GM23248 (cell line): ENCODE measurements at regions not wholly inside any gene's neighbourhood (a gene's known extent, or its start where the extent isn't known, plus 50 kb on each side); places are given as distances from the start of the nearest gene placed in this dataset.
"Not testable (repeated sequence)": the region's sequence is repeated elsewhere in the genome, so short reads cannot be mapped to it uniquely, and the experiment has no call there.

Source experiments
- EZH2 ChIP-seq: fragments of 200-600 bp; sonication (generic); IDR thresholded peaks from 2 replicates; pipeline ENCODE4 v1.6.1; 2018; ENCODE audit warnings: antibody characterized with exemption, mild to moderate bottlenecking; ENCODE audit not compliant: insufficient read depth, poor library complexity, severe bottlenecking
- EZH2phosphoT487 ChIP-seq: fragments of 200-600 bp; sonication (generic); IDR thresholded peaks from 2 replicates; pipeline ENCODE4 v1.6.1; 2018; ENCODE audit warnings: antibody characterized with exemption, moderate library complexity, mild to moderate bottlenecking, low read depth; ENCODE audit not compliant: insufficient read depth

DNA sequence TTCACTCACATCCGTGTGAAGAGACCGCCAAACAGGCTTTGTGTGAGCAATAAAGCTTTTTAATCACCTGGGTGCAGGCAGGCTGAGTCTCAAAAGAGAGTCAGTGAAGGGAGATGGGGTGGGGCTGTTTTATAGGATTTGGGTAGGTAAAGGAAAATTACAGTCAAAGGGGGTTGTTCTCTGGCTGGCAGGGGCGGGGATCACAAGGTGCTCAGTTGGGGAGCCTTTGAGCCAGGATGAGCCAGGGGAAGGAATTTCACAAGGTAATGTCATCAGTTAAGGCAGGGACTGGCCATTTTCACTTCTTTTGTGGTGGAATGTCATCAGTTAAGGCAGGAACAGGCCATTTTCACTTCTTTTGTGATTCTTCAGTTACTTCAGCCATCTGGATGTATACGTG is 210.3 kb upstream of the ELL2 start:
- not testable (repeated sequence) for TF ChIP-seq EZH2phosphoT487, EZH2
